ENCODE measurements at regions not wholly inside any gene's neighbourhood (a gene's known extent, or its start where the extent isn't known, plus 50 kb on each side); places are given as distances from the start of the nearest gene placed in this dataset.

DNA sequence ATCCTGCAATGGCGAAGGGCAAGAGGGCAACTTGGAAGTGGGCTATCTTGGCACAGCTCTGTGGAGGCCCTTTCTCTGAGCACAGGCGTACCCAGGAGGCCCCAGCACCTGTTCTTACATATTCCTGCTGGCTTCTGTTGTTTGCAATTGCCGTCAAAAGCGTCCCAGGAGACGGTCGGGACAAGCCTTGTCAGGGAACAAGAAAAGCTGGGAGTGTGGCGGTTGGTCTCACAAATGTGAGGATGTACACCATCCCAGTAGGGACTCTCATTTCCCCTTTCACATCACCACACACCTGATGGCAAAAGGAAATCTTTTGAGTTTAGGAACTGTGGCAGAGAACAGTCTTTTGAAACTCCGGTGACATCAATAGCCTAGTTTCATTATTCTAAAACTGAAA is 94.7 kb upstream of the EFEMP1 start:
- H3K4me3 ChIP-seq (ENCODE audit: low read length) = no peak overlapping the region
- TF ChIP-seq, protein P1, sequence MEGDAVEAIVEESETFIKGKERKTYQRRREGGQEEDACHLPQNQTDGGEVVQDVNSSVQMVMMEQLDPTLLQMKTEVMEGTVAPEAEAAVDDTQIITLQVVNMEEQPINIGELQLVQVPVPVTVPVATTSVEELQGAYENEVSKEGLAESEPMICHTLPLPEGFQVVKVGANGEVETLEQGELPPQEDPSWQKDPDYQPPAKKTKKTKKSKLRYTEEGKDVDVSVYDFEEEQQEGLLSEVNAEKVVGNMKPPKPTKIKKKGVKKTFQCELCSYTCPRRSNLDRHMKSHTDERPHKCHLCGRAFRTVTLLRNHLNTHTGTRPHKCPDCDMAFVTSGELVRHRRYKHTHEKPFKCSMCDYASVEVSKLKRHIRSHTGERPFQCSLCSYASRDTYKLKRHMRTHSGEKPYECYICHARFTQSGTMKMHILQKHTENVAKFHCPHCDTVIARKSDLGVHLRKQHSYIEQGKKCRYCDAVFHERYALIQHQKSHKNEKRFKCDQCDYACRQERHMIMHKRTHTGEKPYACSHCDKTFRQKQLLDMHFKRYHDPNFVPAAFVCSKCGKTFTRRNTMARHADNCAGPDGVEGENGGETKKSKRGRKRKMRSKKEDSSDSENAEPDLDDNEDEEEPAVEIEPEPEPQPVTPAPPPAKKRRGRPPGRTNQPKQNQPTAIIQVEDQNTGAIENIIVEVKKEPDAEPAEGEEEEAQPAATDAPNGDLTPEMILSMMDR (conservative IDR thresholded peaks at IDR 0.05; ENCODE audit: low read length) = no peak
- DNase-seq (ENCODE audit: low read depth) = no peak

DNA sequence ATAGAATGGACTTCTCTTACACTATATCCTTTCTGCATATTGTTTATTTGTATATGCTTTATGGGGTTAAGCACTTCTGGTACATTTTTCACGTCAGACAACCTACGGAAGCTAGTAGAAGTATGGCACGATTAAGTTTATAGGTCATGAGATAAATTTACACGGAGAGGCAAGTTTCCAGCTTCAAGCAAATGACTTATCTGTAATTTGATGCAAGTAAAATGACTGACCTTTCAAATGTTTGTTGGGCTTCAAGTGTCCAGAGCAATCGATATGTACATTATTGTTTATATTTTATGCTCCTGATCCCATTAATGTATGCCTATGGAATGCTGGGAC is 97.5 kb upstream of the EFEMP1 start:
- H3K4me3 ChIP-seq (ENCODE audit: low read length) = no peak overlapping the region
- DNase-seq (ENCODE audit: low read depth) = no peak
- TF ChIP-seq, protein P1 (conservative IDR thresholded peaks at IDR 0.05; ENCODE audit: low read length) = no peak

DNA sequence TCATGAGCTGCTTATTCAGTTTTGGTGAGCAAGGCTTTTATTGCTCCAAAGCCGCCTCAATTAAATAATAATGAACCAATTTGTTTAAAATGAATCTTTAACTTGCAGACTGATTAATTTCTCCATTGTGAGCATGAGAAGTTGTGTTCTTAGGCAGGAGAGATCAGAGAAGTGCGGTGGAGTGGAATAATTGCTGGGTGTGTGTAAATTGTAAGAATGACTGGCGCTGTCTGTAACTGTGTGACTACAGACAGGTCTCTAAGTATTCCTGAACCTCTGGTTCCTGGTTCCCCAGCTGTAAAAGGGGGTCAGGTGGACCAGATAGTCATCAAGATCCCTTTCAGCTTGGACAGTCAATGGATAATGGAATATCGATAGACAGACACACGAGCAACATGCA is 98.0 kb upstream of the EFEMP1 start:
- DNase-seq (ENCODE audit: low read depth) = no peak
- TF ChIP-seq, protein P1 (conservative IDR thresholded peaks at IDR 0.05; ENCODE audit: low read length) = no peak
- no peak overlapping the region for H3K4me3 ChIP-seq (ENCODE audit: low read length)

DNA sequence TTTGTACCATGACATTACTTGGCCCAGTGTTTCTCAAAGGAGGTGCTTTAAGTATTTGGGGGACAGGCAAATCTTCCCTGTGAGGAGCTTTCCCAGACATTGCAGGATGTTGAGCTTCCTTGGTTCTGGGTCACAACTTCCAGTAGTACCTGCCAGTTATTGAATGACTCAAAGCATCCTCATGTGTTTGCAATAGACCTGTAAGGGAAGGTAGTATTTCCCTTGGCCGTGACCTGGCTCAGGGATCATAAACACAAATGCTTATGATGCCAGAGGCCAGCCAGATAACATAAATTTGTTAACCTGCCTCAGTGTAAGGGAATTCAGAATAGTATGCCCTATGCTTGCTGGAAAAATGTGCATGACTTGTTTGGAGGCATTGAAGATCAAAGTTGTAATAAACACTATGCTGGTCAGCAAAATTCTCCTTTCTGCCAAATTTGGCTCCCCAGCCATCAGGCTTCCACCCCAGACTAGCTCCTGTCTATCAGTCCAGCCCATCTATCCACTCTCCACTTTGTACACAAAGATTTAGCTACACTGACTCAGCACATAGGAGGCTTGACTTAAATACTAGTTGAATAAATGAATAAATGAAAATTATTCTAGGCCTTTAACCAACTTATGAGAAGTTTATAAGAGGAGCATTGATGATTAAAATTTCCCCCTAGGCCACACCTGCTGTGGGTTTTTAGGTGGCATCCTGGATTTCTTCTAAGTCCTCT is 102.0 kb upstream of the EFEMP1 start:
- TF ChIP-seq, protein P1 (conservative IDR thresholded peaks at IDR 0.05; ENCODE audit: low read length) = no peak
- no peak overlapping the region for H3K4me3 ChIP-seq (ENCODE audit: low read length)
- no peak for DNase-seq (ENCODE audit: low read depth)

DNA sequence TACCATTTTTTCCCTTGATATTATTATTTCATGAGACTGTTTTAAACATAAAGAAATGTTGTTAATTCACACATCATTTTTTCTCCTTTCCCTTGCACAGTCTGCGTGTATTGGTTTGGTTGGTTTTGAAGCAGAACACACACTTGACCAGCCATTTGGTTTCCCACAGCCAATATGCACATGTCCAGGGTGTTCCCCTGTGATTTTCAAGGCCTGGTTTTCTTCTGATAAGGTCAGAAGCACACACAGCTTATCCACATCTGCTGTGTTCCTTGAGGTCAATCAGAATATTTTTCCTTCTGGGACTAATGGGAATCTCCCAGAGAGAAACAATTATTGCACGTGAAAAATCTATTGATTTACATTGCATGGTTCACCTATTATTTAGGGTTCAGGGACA is 103.2 kb upstream of the EFEMP1 start:
- TF ChIP-seq, protein P1 (conservative IDR thresholded peaks at IDR 0.05; ENCODE audit: low read length) = no peak
- H3K4me3 ChIP-seq (ENCODE audit: low read length) = no peak overlapping the region
- DNase-seq (ENCODE audit: low read depth) = no peak

DNA sequence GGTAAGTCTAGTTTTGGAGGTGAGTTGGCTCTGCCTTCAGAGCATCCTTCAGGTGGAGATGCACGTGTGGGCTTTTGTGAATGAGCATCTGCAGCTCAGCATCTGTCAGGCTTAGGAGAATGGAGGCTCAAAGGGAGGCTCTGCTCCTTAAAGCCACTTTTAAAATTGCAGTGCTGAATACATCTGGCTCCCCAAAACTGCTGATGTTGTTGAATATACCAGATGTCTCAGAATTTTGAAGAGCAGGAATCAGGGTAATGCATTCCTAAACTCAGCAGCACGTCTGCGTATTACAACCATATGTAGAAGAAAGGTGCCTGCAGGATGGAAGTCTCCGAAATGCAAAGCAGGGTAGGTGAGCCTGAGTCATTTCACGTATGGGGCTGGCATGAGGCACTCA is 106.5 kb upstream of the EFEMP1 start:
- no peak for DNase-seq (ENCODE audit: low read depth)
- TF ChIP-seq, protein P1 (conservative IDR thresholded peaks at IDR 0.05; ENCODE audit: low read length) = no peak
- no peak overlapping the region for H3K4me3 ChIP-seq (ENCODE audit: low read length)

DNA sequence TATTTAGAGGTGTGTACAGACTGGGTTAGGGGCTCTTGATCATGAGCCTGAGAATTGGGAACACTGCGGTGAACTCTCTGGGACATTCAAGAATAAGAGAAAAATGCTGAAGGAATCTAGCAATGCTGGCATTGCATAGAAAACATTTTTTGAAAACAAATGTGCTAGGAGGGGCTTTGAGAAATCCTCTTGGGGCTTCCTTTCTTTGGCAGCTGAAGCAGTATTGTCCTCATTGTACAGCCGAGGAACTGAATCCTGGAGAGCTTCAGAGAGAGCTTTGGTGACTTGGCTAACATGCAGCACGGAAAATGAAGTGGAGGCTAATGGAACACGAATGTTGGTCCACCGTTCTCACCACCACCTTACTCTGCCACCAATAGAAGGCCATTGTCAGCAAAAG is 107.3 kb upstream of the EFEMP1 start:
- DNase-seq (ENCODE audit: low read depth) = no peak
- TF ChIP-seq, protein P1 (conservative IDR thresholded peaks at IDR 0.05; ENCODE audit: low read length) = no peak
- H3K4me3 ChIP-seq (ENCODE audit: low read length) = no peak overlapping the region
